ENCODE measurements at regions not wholly inside any gene's neighbourhood (a gene's known extent, or its start where the extent isn't known, plus 50 kb on each side); places are given as distances from the start of the nearest gene placed in this dataset.
"Not testable (repeated sequence)": the region's sequence is repeated elsewhere in the genome, so short reads cannot be mapped to it uniquely, and the experiment has no call there.

DNA sequence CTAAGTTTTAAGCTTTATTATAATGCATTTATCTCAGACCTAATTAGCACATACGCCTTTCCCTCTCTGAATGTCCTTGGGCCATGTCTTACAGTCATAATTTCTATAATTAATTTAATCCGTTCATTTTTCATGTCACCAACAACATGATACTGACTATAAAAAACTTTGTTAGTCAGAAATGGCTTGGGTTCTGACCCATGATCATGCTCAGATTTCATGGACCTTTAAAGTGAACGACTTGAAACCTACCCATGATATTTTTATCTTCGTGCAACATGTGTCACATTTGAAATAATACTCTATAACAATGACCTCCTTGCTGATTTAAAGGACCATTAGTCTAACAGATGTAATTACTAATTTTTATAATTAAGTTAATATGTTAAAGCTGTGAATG, 1033.8 kb downstream of the DIPK2A start:
- POLR2A ChIA-PET = no interaction called here
- CTCF ChIA-PET = interaction anchor here (0.6 kb wide), 1 partner anchor 19 kb away, joined by 3 read pairs; no protein-coding TSS in a partner anchor
- TF ChIP-seq CTCF (IDR thresholded peaks at IDR 0.05; ENCODE audit: control extremely low read depth, extremely low read depth, low read depth, missing control alignments) = no peak
- DNase-seq (ENCODE audit: extremely low spot score) = no peak

DNA sequence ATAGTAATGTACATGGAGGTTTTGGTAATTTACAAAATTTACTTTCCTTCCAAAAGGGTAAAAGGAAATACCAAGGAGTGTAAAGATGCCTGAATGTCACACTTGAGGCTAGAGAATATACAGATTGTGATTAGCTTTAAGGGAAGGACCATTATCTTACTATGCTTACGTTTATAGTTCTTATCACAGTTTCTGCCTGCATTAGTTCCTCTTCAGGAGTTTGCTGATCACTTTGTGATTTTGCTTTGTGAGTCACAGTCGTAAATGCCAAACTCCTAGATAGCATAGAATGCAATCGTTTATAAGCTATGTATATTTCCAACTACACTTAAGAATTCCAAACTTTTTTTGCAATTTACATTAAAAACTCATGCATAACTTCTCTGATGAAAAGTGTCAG, 1034.6 kb downstream of the DIPK2A start:
- ChIA-PET POLR2A (no interaction called here), CTCF (interaction anchor here (0.6 kb wide), 1 partner anchor 20 kb away, joined by 3 read pairs; no protein-coding TSS in a partner anchor)
- no peak for DNase-seq (ENCODE audit: extremely low spot score)
- TF ChIP-seq CTCF (IDR thresholded peaks at IDR 0.05; ENCODE audit: control extremely low read depth, extremely low read depth, low read depth, missing control alignments) = no peak

GRCh38 chr3:145013931-145014330, 1042.3 kb downstream of the DIPK2A start:
- no peak for TF ChIP-seq CTCF (IDR thresholded peaks at IDR 0.05; ENCODE audit: control extremely low read depth, extremely low read depth, low read depth, missing control alignments)
- no peak for DNase-seq (ENCODE audit: extremely low spot score)
- CTCF ChIA-PET = no interaction called here
- POLR2A ChIA-PET = no interaction called here

- ChIA-PET CTCF (no interaction called here), POLR2A (interaction anchor here (0.6 kb wide), 1 partner anchor 158 kb away, joined by 4 read pairs; no protein-coding TSS in a partner anchor)
- DNase-seq (ENCODE audit: extremely low spot score) = no peak
- no peak for TF ChIP-seq CTCF (IDR thresholded peaks at IDR 0.05; ENCODE audit: control extremely low read depth, extremely low read depth, low read depth, missing control alignments)
These were observed 1043.6 kb downstream of the DIPK2A start for GRCh38 chr3:145015253-145015652.

- POLR2A ChIA-PET = no interaction called here
- no peak for TF ChIP-seq CTCF (IDR thresholded peaks at IDR 0.05; ENCODE audit: control extremely low read depth, extremely low read depth, low read depth, missing control alignments)
These were observed 1046.3 kb downstream of the DIPK2A start for GRCh38 chr3:145017959-145018358.

DNA sequence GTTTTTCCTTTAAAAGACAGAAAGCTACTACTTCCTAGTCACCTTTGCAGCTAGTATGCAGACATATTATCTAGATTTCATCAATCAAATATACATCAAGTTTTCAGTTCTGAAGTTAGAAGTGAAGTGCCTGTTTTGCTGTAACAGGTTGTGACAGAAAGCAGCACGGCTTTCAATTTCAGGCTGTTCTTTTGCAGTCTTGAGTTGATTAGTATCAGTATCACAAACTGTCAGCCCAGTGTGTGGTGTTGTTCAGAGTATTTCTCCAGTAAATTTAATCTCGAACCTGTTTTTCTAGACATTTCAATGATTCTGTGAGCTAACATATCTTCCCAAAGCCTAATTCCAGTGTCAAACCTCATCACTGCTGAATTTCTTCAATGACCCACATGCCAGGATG, 1050.8 kb downstream of the DIPK2A start:
- no peak for TF ChIP-seq CTCF (IDR thresholded peaks at IDR 0.05; ENCODE audit: control extremely low read depth, extremely low read depth, low read depth, missing control alignments)
- DNase-seq (ENCODE audit: extremely low spot score) = no peak
- CTCF ChIA-PET = no interaction called here
- POLR2A ChIA-PET = no interaction called here

More at GRCh38 chr3:145017959-145018358, 1046.3 kb downstream of the DIPK2A start:
- no peak for DNase-seq (ENCODE audit: extremely low spot score)
- CTCF ChIA-PET = no interaction called here

DNA sequence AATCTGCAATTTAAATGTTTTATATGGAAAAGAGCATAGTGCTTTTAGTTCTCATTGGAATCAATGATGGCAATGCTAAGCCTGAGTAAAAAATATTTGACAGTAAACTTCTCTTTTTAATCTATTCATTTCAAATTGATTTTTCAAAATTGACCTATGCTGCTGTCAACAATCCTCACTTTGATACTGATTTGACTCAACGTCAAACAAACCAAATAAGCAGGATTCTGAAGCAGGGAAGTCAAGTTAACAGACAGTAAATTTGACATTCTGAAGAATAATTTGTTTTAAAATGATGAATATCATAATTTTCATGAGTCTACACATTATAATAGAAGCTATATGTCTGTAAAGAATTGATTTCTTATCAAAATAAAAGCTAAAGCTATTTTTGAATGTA, 1053.1 kb downstream of the DIPK2A start:
- TF ChIP-seq CTCF (IDR thresholded peaks at IDR 0.05; ENCODE audit: control extremely low read depth, extremely low read depth, low read depth, missing control alignments) = no peak
- ChIA-PET POLR2A (no interaction called here), CTCF (no interaction called here)
- no peak for DNase-seq (ENCODE audit: extremely low spot score)

- POLR2A ChIA-PET; DNase-seq (ENCODE audit: extremely low spot score): not testable (repeated sequence)
- CTCF ChIA-PET = interaction anchor here (1.1 kb wide), 1 partner anchor 8 kb away, joined by 3 read pairs; no protein-coding TSS in a partner anchor
These were observed 1055.6 kb downstream of the DIPK2A start for GRCh38 chr3:145027186-145027585.

Data from GM10248 (cell line).